A673 (cell line): ENCODE measurements at regions not wholly inside any gene's neighbourhood (a gene's known extent, or its start where the extent isn't known, plus 50 kb on each side); places are given as distances from the start of the nearest gene placed in this dataset.

ENCODE experiments used
- BruUV-seq: library from RNA; stranded (reverse); fragments of 400-500 nt; replicated peaks from 2 replicates; lab custom pipeline; 2021; lab: Mats Ljungman, UMichigan
- CTCF ChIA-PET: fragments of 300-600 bp; sonication (Branson Sonifier 250); formaldehyde crosslinking; loops from one replicate; lab custom pipeline; 2022; ENCODE audit warnings: antibody characterized with exemption; lab: Charles Lee
- POLR2A ChIA-PET: fragments of 300-600 bp; sonication (Branson Sonifier 250); formaldehyde crosslinking; loops from one replicate; lab custom pipeline; 2022; ENCODE audit warnings: antibody characterized with exemption; ENCODE audit not compliant: low non-redundant PET; lab: Charles Lee
- DNase-seq: peaks from one replicate; pipeline ENCODE4 v3.0.0-alpha.2; 2015; ENCODE audit warnings: low spot score
- H3K27ac ChIP-seq: fragments of 200-600 bp; sonication (generic); 2 replicates; pipeline ENCODE4 v1.5.1; 2016; ENCODE audit warnings: mixed run types, low read depth, mild to moderate bottlenecking, mixed read lengths, antibody characterized with exemption, low read length; ENCODE audit not compliant: poor library complexity, severe bottlenecking
- H3K27me3 ChIP-seq: fragments of 200-600 bp; sonication (generic); replicated peaks from 2 replicates; pipeline ENCODE4 v1.6.1; 2017; ENCODE audit warnings: mixed run types, low read depth, mild to moderate bottlenecking, mixed read lengths, antibody characterized with exemption, low read length; ENCODE audit not compliant: insufficient read depth, poor library complexity
- H3K36me3 ChIP-seq: fragments of 200-600 bp; sonication (generic); 2 replicates; pipeline ENCODE4 v1.6.1; 2016; ENCODE audit warnings: mixed run types, mild to moderate bottlenecking, mixed read lengths, antibody characterized with exemption, low read length; ENCODE audit not compliant: insufficient read depth, poor library complexity, severe bottlenecking
- H3K4me1 ChIP-seq: fragments of 200-600 bp; sonication (generic); 2 replicates; pipeline ENCODE4 v1.6.1; 2017; ENCODE audit warnings: mixed run types, mild to moderate bottlenecking, mixed read lengths, antibody characterized with exemption, low read length; ENCODE audit not compliant: insufficient read depth, poor library complexity, severe bottlenecking
- H3K4me3 ChIP-seq: fragments of 200-600 bp; sonication (generic); 2 replicates; pipeline ENCODE4 v1.5.1; 2016; ENCODE audit warnings: low read depth, mixed run types, mild to moderate bottlenecking, mixed read lengths, low read length; ENCODE audit not compliant: poor library complexity, severe bottlenecking
- H3K9me3 ChIP-seq: fragments of 200-600 bp; sonication (generic); 2 replicates; pipeline ENCODE4 v1.6.1; 2016; ENCODE audit warnings: mixed run types, low read depth, mild to moderate bottlenecking, mixed read lengths, antibody characterized with exemption, low read length; ENCODE audit not compliant: poor library complexity, severe bottlenecking
- CTCF ChIP-seq: fragments of 300-800, 200-600 bp; sonication (generic); conservative IDR thresholded peaks from 2 replicates; pipeline ENCODE4 v1.5.1; 2017; ENCODE audit warnings: low read depth, mild to moderate bottlenecking, antibody characterized with exemption, low read length, moderate library complexity, mixed read lengths
- EZH2 ChIP-seq: fragments of 200-600 bp; sonication (generic); IDR thresholded peaks from 2 replicates; pipeline ENCODE4 v1.6.1; 2017; ENCODE audit warnings: borderline replicate concordance, low read depth, mild to moderate bottlenecking, mixed read lengths, antibody characterized with exemption, low read length; ENCODE audit not compliant: poor library complexity, severe bottlenecking
- intact Hi-C: fragments of 100-400 bp; cut with micrococcal nuclease; formaldehyde crosslinking; loops from one replicate; pipeline ENCODE4 v1.10.0; 2022; ENCODE audit not compliant: unreplicated experiment

- intact Hi-C loops = loop anchor here (1.0 to 10.0 kb wide), 2 partner anchors 399 to 738 kb away; no protein-coding TSS in a partner anchor
- no peaks in the 10 kb centered on the region for H3K36me3 ChIP-seq
- TF ChIP-seq CTCF (peak; percentile 72), EZH2 (no peak)
- ChIA-PET CTCF (interaction anchor here (1.0 kb wide), 2 partner anchors 56 to 396 kb away, joined by 4 to 5 read pairs; partner anchors contain the start of gene C4orf36), POLR2A (interaction anchor here (0.6 kb wide), 1 partner anchor 54 kb away, joined by 10 read pairs; no protein-coding TSS in a partner anchor)
- DNase-seq = peak; percentile 66
- H3K4me3 ChIP-seq = no peak overlapping the region
- BruUV-seq = no TSS peak
- no peaks in the 10 kb centered on the region for H3K27me3 ChIP-seq
- H3K4me1 ChIP-seq = peaks cover 54% of the 10 kb centered on the region
- H3K9me3 ChIP-seq = no peaks in the 10 kb centered on the region
- peak overlapping the region; percentile 83 for H3K27ac ChIP-seq
Observed at GRCh38 chr4:86496094-86497080, 97.7 kb upstream of the PTPN13 start.

- peaks cover 58% of the 10 kb centered on the region for H3K4me1 ChIP-seq
- BruUV-seq = no TSS peak
- no peak overlapping the region for H3K4me3 ChIP-seq
- no peak for DNase-seq
- ChIA-PET CTCF (no interaction called here), POLR2A (no interaction called here)
- H3K36me3 ChIP-seq = no peaks in the 10 kb centered on the region
- intact Hi-C loops = loop anchor here (10.0 kb wide), 1 partner anchor 738 kb away; no protein-coding TSS in a partner anchor
- TF ChIP-seq CTCF (no peak), EZH2 (no peak)
- H3K27me3 ChIP-seq = no peaks in the 10 kb centered on the region
- H3K27ac ChIP-seq = peak overlapping the region; percentile 83
- no peaks in the 10 kb centered on the region for H3K9me3 ChIP-seq
Observed at GRCh38 chr4:86497131-86497530, 97.0 kb upstream of the PTPN13 start.

- no peaks in the 10 kb centered on the region for H3K27me3 ChIP-seq
- POLR2A ChIA-PET = no interaction called here
- DNase-seq = peak; percentile 77
- CTCF ChIA-PET = no interaction called here
- no peaks in the 10 kb centered on the region for H3K9me3 ChIP-seq
- peak overlapping the region; percentile 83 for H3K27ac ChIP-seq
- TF ChIP-seq CTCF (peak; percentile 73), EZH2 (no peak)
- intact Hi-C loops = loop anchor here (2.0 to 10.0 kb wide), 3 partner anchors 55 to 737 kb away; partner anchors contain the start of gene PTPN13
- H3K36me3 ChIP-seq = no peaks in the 10 kb centered on the region
- BruUV-seq = TSS peak; percentile 70
- peaks cover 58% of the 10 kb centered on the region for H3K4me1 ChIP-seq
- H3K4me3 ChIP-seq = no peak overlapping the region
Observed at GRCh38 chr4:86497980-86498862, 95.9 kb upstream of the PTPN13 start.
